Right atrium auricular region (tissue), 2 donors: ENCODE measurements at regions not wholly inside any gene's neighbourhood (a gene's known extent, or its start where the extent isn't known, plus 50 kb on each side); places are given as distances from the start of the nearest gene placed in this dataset.

Experiments used
- DNase-seq: peaks from one replicate; pipeline ENCODE4 v3.0.0-alpha.2; 2019; ENCODE audit warnings: low spot score
- H3K27ac ChIP-seq, 2 donors: fragments of 200-600 bp; sonication (generic); 1 replicate in 1 of 2; 2 replicates in 1 of 2; pipeline ENCODE4 v1.5.1; 2016 to 2019
- H3K27me3 ChIP-seq, 2 donors: fragments of 200-600 bp; sonication (generic); one replicate each; pipeline versions ENCODE4 v1.5.1 to v1.6.0; 2017 to 2019
- H3K36me3 ChIP-seq: fragments of 200-600 bp; sonication (generic); one replicate; pipeline ENCODE4 v1.5.1; 2016
- H3K4me1 ChIP-seq, 2 donors: fragments of 200-600 bp; sonication (generic); one replicate each; pipeline versions ENCODE4 v1.5.1 to v1.6.0; 2017 to 2019
- H3K4me3 ChIP-seq, 2 donors: fragments of 200-600 bp; sonication (generic); 1 replicate in 1 of 2; 2 replicates in 1 of 2; pipeline ENCODE4 v1.5.1; 2017 to 2019; ENCODE audit warnings: mild to moderate bottlenecking in 1 of 2, moderate library complexity in 1 of 2
- H3K9me3 ChIP-seq, 2 donors: fragments of 200-600 bp; sonication (generic); one replicate each; pipeline ENCODE4 v1.5.1; 2019
- CTCF ChIP-seq, 2 donors: fragments of 200-600 bp; sonication (generic); IDR thresholded peaks; one replicate each; pipeline ENCODE4 v1.5.1; 2019; ENCODE audit warnings: antibody characterized with exemption in 2 of 2

- Histone ChIP-seq H3K9me3 (no peaks in the 10 kb centered on the region), H3K4me3 (no peak overlapping the region)
- TF ChIP-seq CTCF (IDR thresholded peaks at IDR 0.05), result no peak
These were observed 126.2 kb upstream of the LMO4 start for GRCh38 chr1:87202451-87202850.

GRCh38 chr1:87202922-87203655 is 125.6 kb upstream of the LMO4 start:
- Histone ChIP-seq H3K9me3 (no peaks in the 10 kb centered on the region), H3K36me3 (no peaks in the 10 kb centered on the region), H3K27ac (no peak overlapping the region), H3K4me1 (no peaks in the 10 kb centered on the region), H3K4me3 (no peak overlapping the region), H3K27me3 (no peaks in the 10 kb centered on the region)
- DNase-seq, result no peak
- TF ChIP-seq CTCF (IDR thresholded peaks at IDR 0.05), result no peak

More at GRCh38 chr1:87202451-87202850, 126.2 kb upstream of the LMO4 start:
- DNase-seq, result no peak
- H3K27me3 ChIP-seq, result no peaks in the 10 kb centered on the region
- H3K36me3 ChIP-seq, result no peaks in the 10 kb centered on the region
- H3K27ac ChIP-seq, result no peak overlapping the region
- no peaks in the 10 kb centered on the region for H3K4me1 ChIP-seq

- TF ChIP-seq CTCF (IDR thresholded peaks at IDR 0.05), result no peak
- Histone ChIP-seq H3K9me3 (no peaks in the 10 kb centered on the region), H3K4me3 (no peak overlapping the region), H3K36me3 (no peaks in the 10 kb centered on the region), H3K27ac (no peak overlapping the region), H3K4me1 (no peaks in the 10 kb centered on the region), H3K27me3 (no peaks in the 10 kb centered on the region)
- no peak for DNase-seq
These were observed 124.8 kb upstream of the LMO4 start for GRCh38 chr1:87203904-87204303.

GRCh38 chr1:87204441-87204840 is 124.2 kb upstream of the LMO4 start:
- Histone ChIP-seq H3K4me1 (no peaks in the 10 kb centered on the region), H3K27me3 (no peaks in the 10 kb centered on the region), H3K9me3 (no peaks in the 10 kb centered on the region), H3K36me3 (no peaks in the 10 kb centered on the region), H3K27ac (no peak overlapping the region), H3K4me3 (no peak overlapping the region)
- DNase-seq, result no peak
- no peak for TF ChIP-seq CTCF (IDR thresholded peaks at IDR 0.05)

GRCh38 chr1:87204921-87205320 is 123.8 kb upstream of the LMO4 start:
- no peaks in the 10 kb centered on the region for H3K36me3 ChIP-seq
- no peak for DNase-seq
- H3K4me3 ChIP-seq, result no peak overlapping the region
- no peaks in the 10 kb centered on the region for H3K27me3 ChIP-seq
- no peak overlapping the region for H3K27ac ChIP-seq
- TF ChIP-seq CTCF (IDR thresholded peaks at IDR 0.05), result no peak
- no peaks in the 10 kb centered on the region for H3K4me1 ChIP-seq
- H3K9me3 ChIP-seq, result no peaks in the 10 kb centered on the region
